Nephron progenitor cell (in vitro differentiated cells): ENCODE measurements at regions not wholly inside any gene's neighbourhood (a gene's known extent, or its start where the extent isn't known, plus 50 kb on each side); places are given as distances from the start of the nearest gene placed in this dataset.
"Not testable (repeated sequence)": the region's sequence is repeated elsewhere in the genome, so short reads cannot be mapped to it uniquely, and the experiment has no call there.

ENCODE experiments used
- DNase-seq: peaks from one replicate; pipeline ENCODE4 v3.0.0; 2021
- H3K27ac Mint-ChIP-seq: 2 replicates; pipeline ENCODE4 v1.8.0; 2021; ENCODE audit warnings: mild to moderate bottlenecking, moderate library complexity, mixed read lengths
- H3K27me3 Mint-ChIP-seq: 2 replicates; pipeline ENCODE4 v1.8.0; 2021; ENCODE audit warnings: mild to moderate bottlenecking, low read depth, mixed read lengths; ENCODE audit not compliant: poor library complexity
- H3K36me3 Mint-ChIP-seq: 2 replicates; pipeline ENCODE4 v1.8.0; 2021; ENCODE audit warnings: low read depth, mixed read lengths
- H3K4me1 Mint-ChIP-seq: 2 replicates; pipeline ENCODE4 v1.8.0; 2021; ENCODE audit warnings: mixed read lengths
- H3K4me3 Mint-ChIP-seq: 2 replicates; pipeline ENCODE4 v1.8.0; 2021; ENCODE audit warnings: mild to moderate bottlenecking, moderate library complexity, mixed read lengths
- H3K9me3 Mint-ChIP-seq: 2 replicates; pipeline ENCODE4 v1.8.0; 2021; ENCODE audit warnings: mild to moderate bottlenecking, moderate library complexity, mixed read lengths
- CTCF ChIP-seq: fragments of 200-600 bp; sonication (generic); IDR thresholded peaks from 2 replicates; pipeline ENCODE4 v1.5.0; 2021; ENCODE audit warnings: antibody characterized with exemption

GRCh38 chrX:76920607-76921006 is 493.1 kb downstream of the MAGEE1 start:
- Mint-ChIP-seq H3K4me3 (no peak overlapping the region), H3K27ac (no peak overlapping the region), H3K4me1 (no peaks in the 10 kb centered on the region), H3K9me3 (peaks cover 74% of the 10 kb centered on the region), H3K36me3 (no peaks in the 10 kb centered on the region), H3K27me3 (no peaks in the 10 kb centered on the region)
- DNase-seq: no peak
- TF ChIP-seq CTCF: no peak

DNA sequence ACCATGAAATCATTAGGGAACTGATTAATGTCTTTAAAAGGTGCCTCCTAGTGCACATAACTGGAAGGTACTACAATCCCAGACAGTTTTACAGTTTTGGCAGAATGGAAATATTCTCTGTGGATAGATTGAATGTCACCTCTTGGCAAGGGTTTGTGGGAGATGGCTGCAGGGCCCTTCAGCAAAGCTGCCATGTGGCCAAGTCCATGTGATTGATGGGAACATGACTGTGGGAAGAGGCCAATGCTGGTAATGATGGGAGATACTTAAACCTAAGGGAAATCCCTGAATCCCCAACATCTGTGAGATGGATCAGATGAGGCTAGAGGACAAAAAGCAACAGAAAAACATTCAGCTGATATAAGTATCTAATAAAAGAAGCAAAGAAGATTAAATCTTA is 493.7 kb downstream of the MAGEE1 start:
- no peak overlapping the region for H3K27ac Mint-ChIP-seq
- no peaks in the 10 kb centered on the region for H3K4me1 Mint-ChIP-seq
- H3K9me3 Mint-ChIP-seq: peaks cover 73% of the 10 kb centered on the region
- no peak for TF ChIP-seq CTCF
- H3K4me3 Mint-ChIP-seq: no peak overlapping the region
- H3K27me3 Mint-ChIP-seq: no peaks in the 10 kb centered on the region
- DNase-seq: no peak
- H3K36me3 Mint-ChIP-seq: no peaks in the 10 kb centered on the region

- no peak for DNase-seq
- no peak overlapping the region for H3K27ac Mint-ChIP-seq
- no peaks in the 10 kb centered on the region for H3K27me3 Mint-ChIP-seq
- H3K9me3 Mint-ChIP-seq: peaks cover 76% of the 10 kb centered on the region
- H3K4me3 Mint-ChIP-seq: no peak overlapping the region
- no peaks in the 10 kb centered on the region for H3K4me1 Mint-ChIP-seq
- H3K36me3 Mint-ChIP-seq: no peaks in the 10 kb centered on the region
- TF ChIP-seq CTCF: no peak
Measured at GRCh38 chrX:76922100-76922499, 494.6 kb downstream of the MAGEE1 start.

DNA sequence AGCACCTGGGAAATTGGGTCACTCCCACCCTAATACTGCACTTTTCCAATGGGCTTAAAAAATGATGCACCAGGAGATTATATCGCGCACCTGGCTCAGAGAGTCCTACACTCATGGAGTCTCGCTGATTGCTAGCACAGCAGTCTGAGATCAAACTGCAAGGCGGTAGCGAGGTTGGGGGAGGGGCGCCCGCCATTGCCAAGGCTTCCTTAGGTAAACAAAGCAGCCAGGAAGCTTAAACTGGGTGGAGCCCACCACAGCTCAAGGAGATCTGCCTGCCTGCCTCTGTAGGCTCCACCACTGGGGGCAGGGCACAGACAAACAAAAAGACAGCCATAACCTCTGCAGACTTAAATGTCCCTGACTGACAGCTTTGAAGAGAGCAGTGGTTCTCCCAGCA is 497.1 kb downstream of the MAGEE1 start:
- not testable (repeated sequence) for H3K36me3 Mint-ChIP-seq, H3K4me3 Mint-ChIP-seq, H3K4me1 Mint-ChIP-seq, DNase-seq, H3K27me3 Mint-ChIP-seq, H3K27ac Mint-ChIP-seq
- H3K9me3 Mint-ChIP-seq: peaks cover 87% of the 10 kb centered on the region

DNA sequence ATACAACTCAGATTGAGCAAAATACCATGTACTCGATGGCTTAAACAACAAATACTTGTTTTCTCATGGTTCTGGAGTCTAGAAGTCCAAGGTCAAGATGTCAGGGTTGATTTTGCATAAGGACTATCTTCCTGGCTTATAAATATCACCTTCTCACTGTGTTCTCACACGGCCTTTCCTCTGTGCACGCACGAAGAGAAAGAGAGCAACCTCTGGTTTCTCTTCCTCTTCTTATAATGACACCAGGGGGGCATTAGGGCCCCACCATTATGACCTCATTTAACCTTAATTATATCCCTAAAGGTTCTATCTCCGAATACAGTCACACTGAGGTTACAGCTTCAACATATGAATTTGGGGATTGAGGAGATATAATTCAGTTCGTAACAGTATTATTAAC is 504.0 kb downstream of the MAGEE1 start:
- no peak for TF ChIP-seq CTCF
- H3K27me3 Mint-ChIP-seq: peaks cover 3% of the 10 kb centered on the region
- peaks cover 89% of the 10 kb centered on the region for H3K9me3 Mint-ChIP-seq
- no peak overlapping the region for H3K4me3 Mint-ChIP-seq
- no peak for DNase-seq
- H3K27ac Mint-ChIP-seq: no peak overlapping the region
- H3K36me3 Mint-ChIP-seq: no peaks in the 10 kb centered on the region
- no peaks in the 10 kb centered on the region for H3K4me1 Mint-ChIP-seq

- Mint-ChIP-seq H3K27ac (no peak overlapping the region), H3K9me3 (peaks cover 93% of the 10 kb centered on the region), H3K4me3 (no peak overlapping the region), H3K27me3 (peaks cover 10% of the 10 kb centered on the region), H3K36me3 (no peaks in the 10 kb centered on the region), H3K4me1 (no peaks in the 10 kb centered on the region)
- TF ChIP-seq CTCF: no peak
- DNase-seq: no peak
Measured at GRCh38 chrX:76957485-76957884, 489.7 kb upstream of the FGF16 start.
